Fibroblast of lung (primary cell): ENCODE measurements at regions not wholly inside any gene's neighbourhood (a gene's known extent, or its start where the extent isn't known, plus 50 kb on each side); places are given as distances from the start of the nearest gene placed in this dataset.

Experiments
- DNase-seq, 2 donors: peaks; one replicate each; pipeline versions ENCODE4 v3.0.0 to v3.0.0-alpha.2; 2010; ENCODE audit warnings: low read depth in 2 of 2
- H2AFZ ChIP-seq: 2 replicates; pipeline ENCODE4 v1.5.1; 2012; ENCODE audit warnings: low read length, control low read depth, inconsistent platforms
- H3K27ac ChIP-seq: 2 replicates; pipeline ENCODE4 v1.5.1; 2011; ENCODE audit warnings: low read length, control low read depth; ENCODE audit not compliant: insufficient read depth
- H3K27me3 ChIP-seq: 2 replicates; pipeline ENCODE4 v1.5.1; 2011; ENCODE audit warnings: mild to moderate bottlenecking, low read length; ENCODE audit not compliant: control insufficient read depth, insufficient read depth
- H3K36me3 ChIP-seq: 2 replicates; pipeline ENCODE4 v1.5.1; 2011; ENCODE audit warnings: low read length; ENCODE audit not compliant: control insufficient read depth, insufficient read depth
- H3K4me1 ChIP-seq: 2 replicates; pipeline ENCODE4 v1.5.1; 2011; ENCODE audit warnings: low read length; ENCODE audit not compliant: control insufficient read depth, insufficient read depth; ENCODE audit errors: extremely low read depth
- H3K4me2 ChIP-seq: 2 replicates; pipeline ENCODE4 v1.5.1; 2011; ENCODE audit warnings: low read length, control low read depth; ENCODE audit not compliant: insufficient read depth; ENCODE audit errors: extremely low read depth
- H3K4me3 ChIP-seq, 4 experiments: fragments of 200-600 bp in 1 of 4; sonication (generic) in 1 of 4; replicated peaks in 1 of 4; 2 replicates each; pipeline ENCODE4 v1.5.1; 2011 to 2016; ENCODE audit warnings: low read length in 4 of 4, low read depth in 3 of 4, mild to moderate bottlenecking in 3 of 4, control low read depth in 2 of 4, inconsistent platforms in 1 of 4, mixed read lengths in 1 of 4; ENCODE audit not compliant: insufficient read depth in 1 of 4; ENCODE audit errors: control extremely low read depth in 1 of 4
- H3K79me2 ChIP-seq: 2 replicates; pipeline ENCODE4 v1.5.1; 2012; ENCODE audit warnings: mild to moderate bottlenecking, low read length, inconsistent platforms; ENCODE audit not compliant: control insufficient read depth, insufficient read depth
- H3K9ac ChIP-seq: 2 replicates; pipeline ENCODE4 v1.5.1; 2011; ENCODE audit warnings: mild to moderate bottlenecking, low read length, control low read depth; ENCODE audit not compliant: insufficient read depth
- H3K9me3 ChIP-seq: 2 replicates; pipeline ENCODE4 v1.5.1; 2012; ENCODE audit warnings: low read depth, low read length; ENCODE audit not compliant: control insufficient read depth, insufficient read depth
- H4K20me1 ChIP-seq: 2 replicates; pipeline ENCODE4 v1.5.1; 2011; ENCODE audit warnings: low read length; ENCODE audit not compliant: control insufficient read depth, insufficient read depth; ENCODE audit errors: extremely low read depth
- CTCF ChIP-seq, 2 donors: IDR thresholded peaks in 1 of 2; conservative IDR thresholded peaks in 1 of 2; 1 replicate in 1 of 2; 2 replicates in 1 of 2; pipeline ENCODE4 v1.5.1; 2011 to 2012; ENCODE audit warnings: low read length in 2 of 2, control low read depth in 1 of 2, inconsistent platforms in 1 of 2, low read depth in 1 of 2, mild to moderate bottlenecking in 1 of 2
- EZH2 ChIP-seq: IDR thresholded peaks from 2 replicates; pipeline ENCODE4 v1.5.1; 2012; ENCODE audit warnings: low read length, control low read depth, mild to moderate bottlenecking; ENCODE audit errors: missing control alignments

GRCh38 chr21:20343186-20343585, 655.0 kb upstream of the NCAM2 start:
- Histone ChIP-seq H3K4me3 (no peak overlapping the region), H3K27ac (no peak overlapping the region), H3K9me3 (no peaks in the 10 kb centered on the region), H4K20me1 (no peaks in the 10 kb centered on the region), H3K4me1 (no peaks in the 10 kb centered on the region), H3K9ac (no peak overlapping the region), H2AFZ (no peak overlapping the region), H3K79me2 (no peaks in the 10 kb centered on the region), H3K27me3 (no peaks in the 10 kb centered on the region), H3K36me3 (no peaks in the 10 kb centered on the region), H3K4me2 (no peak overlapping the region)
- no peak for DNase-seq
- TF ChIP-seq EZH2 (no peak), CTCF (conservative IDR thresholded peaks at IDR 0.05 in 1 of 2, IDR thresholded peaks at IDR 0.05 in 1 of 2; ENCODE audit: low read depth in 1 of 2, low read length in 2 of 2) (no peak)

- no peak overlapping the region for H3K4me2 ChIP-seq
- no peak overlapping the region for H3K9ac ChIP-seq
- no peak overlapping the region for H3K27ac ChIP-seq
Measured at GRCh38 chr21:20351138-20351537, 647.1 kb upstream of the NCAM2 start.

GRCh38 chr21:20353351-20353750, 644.9 kb upstream of the NCAM2 start:
- Histone ChIP-seq H2AFZ (no peak overlapping the region), H3K4me3 (no peak overlapping the region), H3K36me3 (no peaks in the 10 kb centered on the region), H3K4me2 (no peak overlapping the region), H3K9me3 (no peaks in the 10 kb centered on the region), H3K27me3 (no peaks in the 10 kb centered on the region), H3K4me1 (no peaks in the 10 kb centered on the region), H4K20me1 (no peaks in the 10 kb centered on the region), H3K27ac (no peak overlapping the region), H3K9ac (no peak overlapping the region), H3K79me2 (no peaks in the 10 kb centered on the region)
- DNase-seq, result no peak
- TF ChIP-seq EZH2 (no peak), CTCF (conservative IDR thresholded peaks at IDR 0.05 in 1 of 2, IDR thresholded peaks at IDR 0.05 in 1 of 2; ENCODE audit: low read depth in 1 of 2, low read length in 2 of 2) (no peak)

More at GRCh38 chr21:20351138-20351537, 647.1 kb upstream of the NCAM2 start:
- Histone ChIP-seq H3K4me1 (no peaks in the 10 kb centered on the region), H4K20me1 (no peaks in the 10 kb centered on the region), H3K4me3 (no peak overlapping the region), H3K27me3 (no peaks in the 10 kb centered on the region), H3K36me3 (no peaks in the 10 kb centered on the region), H3K9me3 (no peaks in the 10 kb centered on the region), H2AFZ (no peak overlapping the region), H3K79me2 (no peaks in the 10 kb centered on the region)
- DNase-seq, result no peak
- TF ChIP-seq EZH2, result no peak
- TF ChIP-seq CTCF (conservative IDR thresholded peaks at IDR 0.05 in 1 of 2, IDR thresholded peaks at IDR 0.05 in 1 of 2; ENCODE audit: low read depth in 1 of 2, low read length in 2 of 2), result no peak
